ENCODE measurements at regions not wholly inside any gene's neighbourhood (a gene's known extent, or its start where the extent isn't known, plus 50 kb on each side); places are given as distances from the start of the nearest gene placed in this dataset.

- TF ChIP-seq CTCF (conservative IDR thresholded peaks at IDR 0.05 in 1 of 2, IDR thresholded peaks at IDR 0.05 in 1 of 2; ENCODE audit: extremely low read depth in 1 of 2, insufficient read depth in 1 of 2, low read depth in 1 of 2, low read length in 2 of 2) (no peak), EZH2 (IDR thresholded peaks at IDR 0.05; ENCODE audit: borderline replicate concordance, low read length) (no peak)
These were observed 1348.6 kb downstream of the ADGRL3 start for GRCh38 chr4:62548765-62549164.
